ENCODE measurements at regions not wholly inside any gene's neighbourhood (a gene's known extent, or its start where the extent isn't known, plus 50 kb on each side); places are given as distances from the start of the nearest gene placed in this dataset.
A peak's percentile ranks its signal among the peaks of the same experiment; 100 is the strongest.

DNA sequence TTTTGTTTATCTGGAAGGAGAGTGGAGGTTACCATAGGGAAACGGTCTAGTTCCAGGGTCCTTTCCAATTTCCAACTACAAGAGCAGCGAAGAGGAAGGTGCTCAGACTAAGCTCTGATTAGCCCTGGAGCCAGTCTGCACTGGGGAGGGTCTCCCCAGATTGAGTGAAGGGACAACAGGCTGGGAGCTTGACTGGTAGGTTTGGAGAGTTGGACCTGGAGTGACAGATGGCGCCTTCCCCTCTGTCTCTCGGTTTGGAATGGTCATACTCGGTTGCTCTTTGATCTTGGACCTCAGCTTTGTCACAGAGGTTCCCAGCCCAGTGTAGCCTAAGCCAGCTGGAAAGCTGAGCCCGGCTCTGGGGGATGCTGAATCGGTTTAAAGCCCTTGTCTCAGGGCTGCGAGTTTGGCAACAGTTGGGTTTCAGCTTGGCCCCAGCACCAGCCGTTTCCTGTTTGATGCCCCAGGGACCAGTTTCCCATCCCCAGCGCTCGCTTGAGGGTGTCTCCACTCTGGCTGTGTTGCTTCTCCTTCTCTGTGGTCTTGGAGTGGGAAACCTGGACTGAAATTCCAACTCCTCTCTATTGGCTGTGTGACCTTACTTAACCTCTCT is 53.1 kb upstream of the ULK4 start:
- no peak for DNase-seq (ENCODE audit: extremely low spot score)
- TF ChIP-seq, protein P1, sequence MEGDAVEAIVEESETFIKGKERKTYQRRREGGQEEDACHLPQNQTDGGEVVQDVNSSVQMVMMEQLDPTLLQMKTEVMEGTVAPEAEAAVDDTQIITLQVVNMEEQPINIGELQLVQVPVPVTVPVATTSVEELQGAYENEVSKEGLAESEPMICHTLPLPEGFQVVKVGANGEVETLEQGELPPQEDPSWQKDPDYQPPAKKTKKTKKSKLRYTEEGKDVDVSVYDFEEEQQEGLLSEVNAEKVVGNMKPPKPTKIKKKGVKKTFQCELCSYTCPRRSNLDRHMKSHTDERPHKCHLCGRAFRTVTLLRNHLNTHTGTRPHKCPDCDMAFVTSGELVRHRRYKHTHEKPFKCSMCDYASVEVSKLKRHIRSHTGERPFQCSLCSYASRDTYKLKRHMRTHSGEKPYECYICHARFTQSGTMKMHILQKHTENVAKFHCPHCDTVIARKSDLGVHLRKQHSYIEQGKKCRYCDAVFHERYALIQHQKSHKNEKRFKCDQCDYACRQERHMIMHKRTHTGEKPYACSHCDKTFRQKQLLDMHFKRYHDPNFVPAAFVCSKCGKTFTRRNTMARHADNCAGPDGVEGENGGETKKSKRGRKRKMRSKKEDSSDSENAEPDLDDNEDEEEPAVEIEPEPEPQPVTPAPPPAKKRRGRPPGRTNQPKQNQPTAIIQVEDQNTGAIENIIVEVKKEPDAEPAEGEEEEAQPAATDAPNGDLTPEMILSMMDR (IDR thresholded peaks at IDR 0.05; ENCODE audit: control extremely low read depth, extremely low read depth, low read depth, missing control alignments): no peak
- POLR2A ChIA-PET: interaction anchor here (0.5 to 1.2 kb wide), 3 partner anchors 8 to 52 kb away, joined by 3 to 5 read pairs (median 4); no protein-coding TSS in a partner anchor

DNA sequence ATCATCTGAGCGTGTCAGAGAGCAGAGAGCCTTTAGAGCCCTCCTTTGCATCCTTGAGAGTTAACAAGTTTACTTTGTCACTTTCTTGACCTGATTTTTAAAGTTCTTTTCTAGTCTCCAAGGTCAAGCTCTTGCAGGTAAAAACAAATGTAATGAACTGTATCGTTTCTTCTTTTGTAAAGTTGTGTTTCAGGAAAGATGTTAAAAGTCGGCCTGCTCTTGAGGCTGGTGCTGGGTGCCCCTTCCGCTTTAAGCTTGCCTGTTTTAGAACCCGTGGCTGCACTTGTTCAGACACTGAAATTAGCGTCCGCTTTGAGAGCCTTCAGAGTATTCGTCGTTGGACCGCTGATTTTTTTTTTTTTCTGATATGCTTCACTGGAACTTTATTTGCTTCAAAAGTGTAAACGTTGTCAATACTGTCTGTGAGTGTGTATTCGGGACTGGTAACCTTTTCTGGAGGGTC is 52.6 kb upstream of the ULK4 start:
- ChIA-PET CTCF (interaction anchor here (0.9 to 2.9 kb wide), 10 partner anchors 11 to 196 kb away, joined by 3 to 14 read pairs (median 4); no protein-coding TSS in a partner anchor), POLR2A (interaction anchor here (0.5 to 1.1 kb wide), 4 partner anchors 9 to 200 kb away, joined by 3 to 5 read pairs (median 3); no protein-coding TSS in a partner anchor)
- DNase-seq (ENCODE audit: extremely low spot score): no peak
- TF ChIP-seq, protein P1 (IDR thresholded peaks at IDR 0.05; ENCODE audit: control extremely low read depth, extremely low read depth, low read depth, missing control alignments): no peak

More for the DNA sequence above, 53.1 kb upstream of the ULK4 start:
- CTCF ChIA-PET: interaction anchor here (0.9 to 2.9 kb wide), 12 partner anchors 10 to 195 kb away, joined by 3 to 14 read pairs (median 4); no protein-coding TSS in a partner anchor

- CTCF ChIA-PET: interaction anchor here (0.9 to 2.9 kb wide), 7 partner anchors 12 to 87 kb away, joined by 3 to 14 read pairs (median 11); no protein-coding TSS in a partner anchor
Measured at GRCh38 chr3:42013691-42014457, 52.0 kb upstream of the ULK4 start.

GRCh38 chr3:42012935-42013690 is 51.2 kb upstream of the ULK4 start:
- CTCF ChIA-PET: interaction anchor here (0.8 to 1.9 kb wide), 8 partner anchors 8 to 95 kb away, joined by 3 to 11 read pairs (median 4); partner anchors contain the start of gene ULK4
- DNase-seq (ENCODE audit: extremely low spot score): peak; percentile 90
- TF ChIP-seq, protein P1 (IDR thresholded peaks at IDR 0.05; ENCODE audit: control extremely low read depth, extremely low read depth, low read depth, missing control alignments): peak; percentile 30
- POLR2A ChIA-PET: interaction anchor here (0.5 to 1.2 kb wide), 6 partner anchors 12 to 81 kb away, joined by 3 to 4 read pairs (median 3); partner anchors contain the start of gene ULK4

More at GRCh38 chr3:42013691-42014457, 52.0 kb upstream of the ULK4 start:
- TF ChIP-seq, protein P1 (IDR thresholded peaks at IDR 0.05; ENCODE audit: control extremely low read depth, extremely low read depth, low read depth, missing control alignments): peak; percentile 18
- peak; percentile 35 for DNase-seq (ENCODE audit: extremely low spot score)
- POLR2A ChIA-PET: interaction anchor here (0.7 to 1.2 kb wide), 4 partner anchors 12 to 201 kb away, joined by 3 to 4 read pairs (median 3); no protein-coding TSS in a partner anchor

GRCh38 chr3:42012383-42012934 is 50.6 kb upstream of the ULK4 start:
- TF ChIP-seq, protein P1 (IDR thresholded peaks at IDR 0.05; ENCODE audit: control extremely low read depth, extremely low read depth, low read depth, missing control alignments): no peak
- POLR2A ChIA-PET: interaction anchor here (0.5 to 1.2 kb wide), 6 partner anchors 13 to 82 kb away, joined by 3 to 4 read pairs (median 3); partner anchors contain the start of gene ULK4
- no peak for DNase-seq (ENCODE audit: extremely low spot score)
- CTCF ChIA-PET: interaction anchor here (0.8 to 1.9 kb wide), 9 partner anchors 9 to 96 kb away, joined by 3 to 11 read pairs (median 4); partner anchors contain the start of gene ULK4
